Duodenal mucosa (tissue), 2 donors: ENCODE measurements at regions not wholly inside any gene's neighbourhood (a gene's known extent, or its start where the extent isn't known, plus 50 kb on each side); places are given as distances from the start of the nearest gene placed in this dataset.

ENCODE experiments used
- H3K27ac ChIP-seq: one replicate; pipeline ENCODE4 v1.7.0; 2013; ENCODE audit warnings: low read depth, low read length
- H3K27me3 ChIP-seq, 2 donors: one replicate each; pipeline ENCODE4 v1.7.0; 2013; ENCODE audit warnings: low read length in 2 of 2, control low read depth in 1 of 2; ENCODE audit not compliant: insufficient read depth in 2 of 2, control insufficient read depth in 1 of 2
- H3K36me3 ChIP-seq, 2 donors: one replicate each; pipeline ENCODE4 v1.7.0; 2013; ENCODE audit warnings: low read length in 2 of 2, control low read depth in 1 of 2; ENCODE audit not compliant: insufficient read depth in 2 of 2, control insufficient read depth in 1 of 2
- H3K4me1 ChIP-seq, 2 donors: one replicate each; pipeline ENCODE4 v1.7.0; 2013; ENCODE audit warnings: low read length in 2 of 2, control low read depth in 1 of 2; ENCODE audit not compliant: insufficient read depth in 2 of 2, control insufficient read depth in 1 of 2
- H3K4me3 ChIP-seq, 2 donors: one replicate each; pipeline ENCODE4 v1.7.0; 2013; ENCODE audit warnings: low read length in 2 of 2, low read depth in 1 of 2
- H3K9ac ChIP-seq, 2 donors: one replicate each; pipeline ENCODE4 v1.7.0; 2013; ENCODE audit warnings: low read length in 2 of 2, low read depth in 1 of 2
- H3K9me3 ChIP-seq, 2 donors: one replicate each; pipeline ENCODE4 v1.7.0; 2013; ENCODE audit warnings: low read length in 2 of 2, control low read depth in 1 of 2; ENCODE audit not compliant: control insufficient read depth in 1 of 2

- H3K36me3 ChIP-seq = no peaks in the 10 kb centered on the region
- no peak overlapping the region for H3K4me3 ChIP-seq
- no peaks in the 10 kb centered on the region for H3K9me3 ChIP-seq
- no peaks in the 10 kb centered on the region for H3K27me3 ChIP-seq
- no peak overlapping the region for H3K27ac ChIP-seq
- no peak overlapping the region for H3K9ac ChIP-seq
- no peaks in the 10 kb centered on the region for H3K4me1 ChIP-seq
Measured at GRCh38 chr10:8874268-8874667, 819.8 kb downstream of the GATA3 start.

- H3K4me1 ChIP-seq = no peaks in the 10 kb centered on the region
- no peak overlapping the region for H3K9ac ChIP-seq
- H3K36me3 ChIP-seq = no peaks in the 10 kb centered on the region
- H3K27ac ChIP-seq = no peak overlapping the region
- no peaks in the 10 kb centered on the region for H3K27me3 ChIP-seq
- no peaks in the 10 kb centered on the region for H3K9me3 ChIP-seq
- H3K4me3 ChIP-seq = no peak overlapping the region
Measured at GRCh38 chr10:8874972-8875371, 820.5 kb downstream of the GATA3 start.

GRCh38 chr10:8876171-8876570, 821.7 kb downstream of the GATA3 start:
- Histone ChIP-seq H3K27me3 (no peaks in the 10 kb centered on the region), H3K27ac (no peak overlapping the region), H3K4me1 (no peaks in the 10 kb centered on the region), H3K9ac (no peak overlapping the region), H3K9me3 (no peaks in the 10 kb centered on the region), H3K36me3 (no peaks in the 10 kb centered on the region), H3K4me3 (no peak overlapping the region)

- no peaks in the 10 kb centered on the region for H3K27me3 ChIP-seq
- H3K4me1 ChIP-seq = no peaks in the 10 kb centered on the region
- H3K36me3 ChIP-seq = no peaks in the 10 kb centered on the region
- no peak overlapping the region for H3K4me3 ChIP-seq
- H3K9ac ChIP-seq = no peak overlapping the region
- no peak overlapping the region for H3K27ac ChIP-seq
- H3K9me3 ChIP-seq = peaks cover 0 to 6% of the 10 kb centered on the region in 2 donors
Measured at GRCh38 chr10:8889538-8889937, 835.0 kb downstream of the GATA3 start.

- Histone ChIP-seq H3K9me3 (peaks cover 0 to 6% of the 10 kb centered on the region in 2 donors), H3K36me3 (no peaks in the 10 kb centered on the region), H3K27ac (no peak overlapping the region), H3K9ac (no peak overlapping the region), H3K4me1 (no peaks in the 10 kb centered on the region), H3K27me3 (no peaks in the 10 kb centered on the region), H3K4me3 (no peak overlapping the region)
Measured at GRCh38 chr10:8893102-8893501, 838.6 kb downstream of the GATA3 start.

GRCh38 chr10:8894148-8894547, 839.7 kb downstream of the GATA3 start:
- no peaks in the 10 kb centered on the region for H3K4me1 ChIP-seq
- no peaks in the 10 kb centered on the region for H3K36me3 ChIP-seq
- H3K4me3 ChIP-seq = no peak overlapping the region
- H3K9ac ChIP-seq = no peak overlapping the region
- no peak overlapping the region for H3K27ac ChIP-seq
- H3K9me3 ChIP-seq = peaks cover 0 to 6% of the 10 kb centered on the region in 2 donors
- H3K27me3 ChIP-seq = no peaks in the 10 kb centered on the region

GRCh38 chr10:8897769-8898168, 843.3 kb downstream of the GATA3 start:
- Histone ChIP-seq H3K36me3 (no peaks in the 10 kb centered on the region), H3K4me3 (no peak overlapping the region), H3K27ac (no peak overlapping the region), H3K9me3 (peaks cover 0 to 6% of the 10 kb centered on the region in 2 donors), H3K4me1 (no peaks in the 10 kb centered on the region), H3K9ac (no peak overlapping the region), H3K27me3 (no peaks in the 10 kb centered on the region)

- Histone ChIP-seq H3K4me3 (no peak overlapping the region), H3K9ac (no peak overlapping the region), H3K27ac (no peak overlapping the region), H3K4me1 (no peaks in the 10 kb centered on the region), H3K36me3 (no peaks in the 10 kb centered on the region), H3K27me3 (no peaks in the 10 kb centered on the region), H3K9me3 (no peaks in the 10 kb centered on the region)
Measured at GRCh38 chr10:8898745-8899330, 844.4 kb downstream of the GATA3 start.

- Histone ChIP-seq H3K4me1 (no peaks in the 10 kb centered on the region), H3K9ac (no peak overlapping the region), H3K9me3 (no peaks in the 10 kb centered on the region), H3K4me3 (no peak overlapping the region), H3K27ac (no peak overlapping the region), H3K36me3 (no peaks in the 10 kb centered on the region), H3K27me3 (no peaks in the 10 kb centered on the region)
Measured at GRCh38 chr10:8902926-8903325, 848.4 kb downstream of the GATA3 start.

GRCh38 chr10:8908013-8908412, 853.5 kb downstream of the GATA3 start:
- no peaks in the 10 kb centered on the region for H3K9me3 ChIP-seq
- H3K4me3 ChIP-seq = no peak overlapping the region
- no peak overlapping the region for H3K9ac ChIP-seq
- no peak overlapping the region for H3K27ac ChIP-seq
- no peaks in the 10 kb centered on the region for H3K36me3 ChIP-seq
- no peaks in the 10 kb centered on the region for H3K4me1 ChIP-seq
- no peaks in the 10 kb centered on the region for H3K27me3 ChIP-seq

- Histone ChIP-seq H3K4me1 (no peaks in the 10 kb centered on the region), H3K9me3 (no peaks in the 10 kb centered on the region), H3K4me3 (no peak overlapping the region), H3K27me3 (no peaks in the 10 kb centered on the region), H3K9ac (no peak overlapping the region), H3K36me3 (no peaks in the 10 kb centered on the region), H3K27ac (no peak overlapping the region)
Measured at GRCh38 chr10:8910314-8910713, 855.8 kb downstream of the GATA3 start.
